22Rv1 (cell line): ENCODE measurements at regions not wholly inside any gene's neighbourhood (a gene's known extent, or its start where the extent isn't known, plus 50 kb on each side); places are given as distances from the start of the nearest gene placed in this dataset.

ENCODE experiments used
- CTCF ChIP-seq: fragments of 450-650 bp; IDR thresholded peaks from 2 replicates; pipeline ENCODE4 v1.5.1; 2017; ENCODE audit warnings: mild to moderate bottlenecking
- ZFX ChIP-seq: fragments of 450-650 bp; IDR thresholded peaks from 2 replicates; pipeline ENCODE4 v1.6.1; 2017; ENCODE audit warnings: antibody characterized with exemption, borderline replicate concordance

DNA sequence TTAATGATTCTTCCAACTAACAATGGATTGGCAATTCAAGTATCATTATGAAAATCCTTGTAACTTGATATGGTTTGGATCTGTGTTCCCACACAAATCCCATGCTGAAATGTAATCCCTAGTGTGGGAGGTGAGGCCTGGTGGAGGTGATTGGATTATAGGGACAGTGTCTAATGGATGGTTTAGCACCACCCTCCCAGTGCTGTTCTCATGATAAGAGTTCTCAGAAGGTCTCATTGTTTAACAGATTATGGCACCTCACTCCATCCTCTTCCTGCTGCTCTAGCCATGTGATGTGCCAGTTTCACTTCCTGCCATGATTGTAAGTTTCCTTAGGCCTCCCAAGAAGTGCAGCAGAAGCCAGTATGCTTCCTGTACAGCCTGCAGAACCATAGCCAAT is 1116.2 kb upstream of the EDIL3 start:
- TF ChIP-seq CTCF (no peak), ZFX (no peak)
